Left lung (tissue), 4 donors: ENCODE measurements at regions not wholly inside any gene's neighbourhood (a gene's known extent, or its start where the extent isn't known, plus 50 kb on each side); places are given as distances from the start of the nearest gene placed in this dataset.

Experiments
- ATAC-seq: fragments of 200-7000 bp; cut with Tn5 transposase; one replicate; pipeline ENCODE4 v1.9.1; 2020; ENCODE audit warnings: moderate library complexity
- DNase-seq, 4 donors: peaks; one replicate each; pipeline ENCODE4 v3.0.0-alpha.2; 2013 to 2020
- H3K27ac ChIP-seq, 2 donors: fragments of 200-600 bp; sonication (generic) in 1 of 2; one replicate each; pipeline versions ENCODE4 v1.5.0 to v1.8.0; 2020 to 2021
- H3K27me3 ChIP-seq, 2 donors: fragments of 200-600 bp; sonication (generic) in 1 of 2; one replicate each; pipeline versions ENCODE4 v1.5.0 to v1.8.0; 2020 to 2021
- H3K36me3 ChIP-seq, 2 donors: fragments of 200-600 bp; sonication (generic) in 1 of 2; one replicate each; pipeline versions ENCODE4 v1.5.0 to v1.8.0; 2020 to 2021
- H3K4me1 ChIP-seq, 2 donors: fragments of 200-600 bp; one replicate each; pipeline ENCODE4 v1.8.0; 2021
- H3K4me3 ChIP-seq, 2 donors: fragments of 200-600 bp; sonication (generic) in 1 of 2; one replicate each; pipeline versions ENCODE4 v1.5.0 to v1.8.0; 2020 to 2021; ENCODE audit warnings: mild to moderate bottlenecking in 1 of 2
- H3K9me3 ChIP-seq, 2 donors: fragments of 200-600 bp; sonication (generic) in 1 of 2; one replicate each; pipeline versions ENCODE4 v1.5.0 to v1.8.0; 2020 to 2021
- intact Hi-C, 2 donors: fragments of 100-400 bp; cut with DNase I; formaldehyde crosslinking; loops; one replicate each; pipeline versions ENCODE4 v1.11.2 to v1.14.2; 2022
- TF ChIP-seq, protein P1 (sequence below), 2 donors: fragments of 200-600 bp; sonication (generic) in 1 of 2; IDR thresholded peaks; one replicate each; pipeline versions ENCODE4 v1.5.0 to v1.8.0; 2021; ENCODE audit warnings: antibody characterized with exemption in 2 of 2
- donor health status: DM: no; HTN: yes; CAD: no.
- donor health status: DM: no; HTN: no; CAD: no.

- Histone ChIP-seq H3K4me1 (no peaks in the 10 kb centered on the region), H3K9me3 (no peaks in the 10 kb centered on the region), H3K27me3 (no peaks in the 10 kb centered on the region), H3K36me3 (no peaks in the 10 kb centered on the region), H3K27ac (no peak overlapping the region), H3K4me3 (no peak overlapping the region)
- TF ChIP-seq, protein P1, sequence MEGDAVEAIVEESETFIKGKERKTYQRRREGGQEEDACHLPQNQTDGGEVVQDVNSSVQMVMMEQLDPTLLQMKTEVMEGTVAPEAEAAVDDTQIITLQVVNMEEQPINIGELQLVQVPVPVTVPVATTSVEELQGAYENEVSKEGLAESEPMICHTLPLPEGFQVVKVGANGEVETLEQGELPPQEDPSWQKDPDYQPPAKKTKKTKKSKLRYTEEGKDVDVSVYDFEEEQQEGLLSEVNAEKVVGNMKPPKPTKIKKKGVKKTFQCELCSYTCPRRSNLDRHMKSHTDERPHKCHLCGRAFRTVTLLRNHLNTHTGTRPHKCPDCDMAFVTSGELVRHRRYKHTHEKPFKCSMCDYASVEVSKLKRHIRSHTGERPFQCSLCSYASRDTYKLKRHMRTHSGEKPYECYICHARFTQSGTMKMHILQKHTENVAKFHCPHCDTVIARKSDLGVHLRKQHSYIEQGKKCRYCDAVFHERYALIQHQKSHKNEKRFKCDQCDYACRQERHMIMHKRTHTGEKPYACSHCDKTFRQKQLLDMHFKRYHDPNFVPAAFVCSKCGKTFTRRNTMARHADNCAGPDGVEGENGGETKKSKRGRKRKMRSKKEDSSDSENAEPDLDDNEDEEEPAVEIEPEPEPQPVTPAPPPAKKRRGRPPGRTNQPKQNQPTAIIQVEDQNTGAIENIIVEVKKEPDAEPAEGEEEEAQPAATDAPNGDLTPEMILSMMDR (IDR thresholded peaks at IDR 0.05), result no peak
- intact Hi-C loops, result no loop called here
- ATAC-seq, result no peak
- no peak for DNase-seq
Observed at GRCh38 chr3:102066470-102066869, 217.2 kb downstream of the NFKBIZ start.

- H3K4me3 ChIP-seq, result no peak overlapping the region
- ATAC-seq (no peak), DNase-seq (no peak)
- intact Hi-C loops, result no loop called here
- no peaks in the 10 kb centered on the region for H3K27me3 ChIP-seq
- TF ChIP-seq, protein P1 (IDR thresholded peaks at IDR 0.05), result no peak
- no peak overlapping the region for H3K27ac ChIP-seq
- H3K4me1 ChIP-seq, result no peaks in the 10 kb centered on the region
- H3K36me3 ChIP-seq, result no peaks in the 10 kb centered on the region
- no peaks in the 10 kb centered on the region for H3K9me3 ChIP-seq
Observed at GRCh38 chr3:102068327-102068726, 219.0 kb downstream of the NFKBIZ start.

DNA sequence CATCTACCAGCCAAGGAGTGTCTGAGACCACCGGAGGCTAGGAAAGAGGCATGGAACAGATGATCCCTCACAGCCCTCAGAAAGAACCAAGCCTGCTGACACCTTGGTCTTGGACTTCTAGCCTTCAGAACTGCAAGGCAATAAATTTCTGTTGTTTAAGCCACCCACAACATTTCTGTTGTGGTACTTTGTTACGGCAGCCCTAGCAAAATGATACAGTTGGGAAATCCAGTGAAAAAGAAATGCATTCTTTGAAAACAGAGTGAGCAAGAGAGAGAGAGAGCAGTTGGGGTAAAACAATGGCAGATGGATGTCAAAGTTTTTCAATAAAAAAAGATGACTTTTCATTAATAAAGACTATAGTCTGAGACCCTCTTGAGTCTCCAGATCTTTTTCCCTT is 219.4 kb downstream of the NFKBIZ start:
- TF ChIP-seq, protein P1 (IDR thresholded peaks at IDR 0.05), result no peak
- ATAC-seq, result no peak
- Histone ChIP-seq H3K27ac (no peak overlapping the region), H3K36me3 (no peaks in the 10 kb centered on the region), H3K4me3 (no peak overlapping the region), H3K4me1 (no peaks in the 10 kb centered on the region), H3K27me3 (no peaks in the 10 kb centered on the region), H3K9me3 (no peaks in the 10 kb centered on the region)
- intact Hi-C loops, result no loop called here
- no peak for DNase-seq

GRCh38 chr3:102069211-102069662 is 219.9 kb downstream of the NFKBIZ start:
- peak; percentile 49 for ATAC-seq
- H3K27ac ChIP-seq, result no peak overlapping the region

DNA sequence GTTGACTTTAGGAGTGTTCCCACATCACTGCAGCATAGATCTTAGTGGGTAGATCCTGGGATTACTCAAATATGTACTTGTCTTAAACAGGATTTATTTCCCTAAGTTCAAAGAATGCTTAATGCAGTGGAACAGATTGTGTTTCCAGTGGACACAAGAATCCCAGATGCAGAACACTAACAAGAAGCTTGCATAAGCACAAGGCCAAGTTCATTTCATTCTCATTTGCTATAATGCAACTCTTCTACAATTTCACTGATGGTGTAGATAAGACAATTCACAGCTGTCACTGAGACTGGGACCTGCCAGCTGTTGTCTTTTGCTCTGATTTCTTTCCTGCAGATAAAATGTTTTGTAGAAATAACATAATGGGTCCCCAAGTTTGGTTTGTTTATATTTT is 225.6 kb downstream of the NFKBIZ start:
- no peak for ATAC-seq
- no peaks in the 10 kb centered on the region for H3K36me3 ChIP-seq
- intact Hi-C loops, result no loop called here
- no peak overlapping the region for H3K4me3 ChIP-seq
- H3K27me3 ChIP-seq, result no peaks in the 10 kb centered on the region
- peaks cover 0 to 4% of the 10 kb centered on the region in 2 donors for H3K4me1 ChIP-seq
- no peak overlapping the region for H3K27ac ChIP-seq
- no peak for DNase-seq
- TF ChIP-seq, protein P1 (IDR thresholded peaks at IDR 0.05), result no peak
- H3K9me3 ChIP-seq, result no peaks in the 10 kb centered on the region

More at GRCh38 chr3:102069211-102069662, 219.9 kb downstream of the NFKBIZ start:
- intact Hi-C loops, result no loop called here
- Histone ChIP-seq H3K4me1 (no peaks in the 10 kb centered on the region), H3K4me3 (no peak overlapping the region), H3K27me3 (no peaks in the 10 kb centered on the region), H3K9me3 (no peaks in the 10 kb centered on the region), H3K36me3 (no peaks in the 10 kb centered on the region)
- DNase-seq, result no peak
- TF ChIP-seq, protein P1 (IDR thresholded peaks at IDR 0.05), result no peak
